ENCODE measurements at regions not wholly inside any gene's neighbourhood (a gene's known extent, or its start where the extent isn't known, plus 50 kb on each side); places are given as distances from the start of the nearest gene placed in this dataset.

DNA sequence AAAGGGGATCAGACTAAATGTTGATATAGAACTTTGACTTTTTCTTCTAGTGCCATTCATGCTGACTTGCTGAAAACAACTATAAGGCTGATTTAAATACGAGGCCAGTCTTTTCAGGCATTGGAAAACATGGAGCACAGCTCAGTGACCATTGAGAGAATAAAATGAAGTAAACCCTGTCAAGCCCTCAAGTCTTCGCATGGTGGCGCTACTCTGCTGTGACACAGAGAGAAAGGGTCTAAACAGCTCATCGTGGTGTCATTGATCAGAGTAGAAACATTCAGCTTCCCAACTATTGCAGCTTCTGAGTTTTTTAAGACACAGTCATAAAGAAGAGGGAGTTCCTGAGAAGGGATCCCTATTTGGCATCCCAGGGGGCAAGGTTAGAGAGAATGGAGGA, 716.2 kb downstream of the DIPK2A start:
- TF ChIP-seq, protein P1, sequence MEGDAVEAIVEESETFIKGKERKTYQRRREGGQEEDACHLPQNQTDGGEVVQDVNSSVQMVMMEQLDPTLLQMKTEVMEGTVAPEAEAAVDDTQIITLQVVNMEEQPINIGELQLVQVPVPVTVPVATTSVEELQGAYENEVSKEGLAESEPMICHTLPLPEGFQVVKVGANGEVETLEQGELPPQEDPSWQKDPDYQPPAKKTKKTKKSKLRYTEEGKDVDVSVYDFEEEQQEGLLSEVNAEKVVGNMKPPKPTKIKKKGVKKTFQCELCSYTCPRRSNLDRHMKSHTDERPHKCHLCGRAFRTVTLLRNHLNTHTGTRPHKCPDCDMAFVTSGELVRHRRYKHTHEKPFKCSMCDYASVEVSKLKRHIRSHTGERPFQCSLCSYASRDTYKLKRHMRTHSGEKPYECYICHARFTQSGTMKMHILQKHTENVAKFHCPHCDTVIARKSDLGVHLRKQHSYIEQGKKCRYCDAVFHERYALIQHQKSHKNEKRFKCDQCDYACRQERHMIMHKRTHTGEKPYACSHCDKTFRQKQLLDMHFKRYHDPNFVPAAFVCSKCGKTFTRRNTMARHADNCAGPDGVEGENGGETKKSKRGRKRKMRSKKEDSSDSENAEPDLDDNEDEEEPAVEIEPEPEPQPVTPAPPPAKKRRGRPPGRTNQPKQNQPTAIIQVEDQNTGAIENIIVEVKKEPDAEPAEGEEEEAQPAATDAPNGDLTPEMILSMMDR (IDR thresholded peaks at IDR 0.05), result peak; percentile 52
- no peak for TF ChIP-seq ZFX (IDR thresholded peaks at IDR 0.05; ENCODE audit: borderline replicate concordance)

All from 22Rv1 (cell line).